Gastroesophageal sphincter (tissue), 3 donors: ENCODE measurements at regions not wholly inside any gene's neighbourhood (a gene's known extent, or its start where the extent isn't known, plus 50 kb on each side); places are given as distances from the start of the nearest gene placed in this dataset.

Source experiments
- POLR2A ChIP-seq, 2 donors: fragments of 450-650 bp; IDR thresholded peaks; one replicate each; pipeline ENCODE4 v1.6.1; 2017; ENCODE audit warnings: antibody characterized with exemption in 2 of 2, mild to moderate bottlenecking in 2 of 2, moderate library complexity in 1 of 2
- TF ChIP-seq, protein P1 (sequence below), 4 experiments: fragments of 200-600 bp in 2 of 4; fragments of 450-650 bp in 2 of 4; sonication (generic) in 1 of 4; IDR thresholded peaks; one replicate each; pipeline ENCODE4 v1.5.1; 2017 to 2019; ENCODE audit warnings: antibody characterized with exemption in 4 of 4, mild to moderate bottlenecking in 2 of 4, moderate library complexity in 2 of 4

GRCh38 chr10:42111661-42112330 lies 526.6 kb downstream of the ZNF33B start:
- no peak for TF ChIP-seq POLR2A (IDR thresholded peaks at IDR 0.05)
- TF ChIP-seq, protein P1, sequence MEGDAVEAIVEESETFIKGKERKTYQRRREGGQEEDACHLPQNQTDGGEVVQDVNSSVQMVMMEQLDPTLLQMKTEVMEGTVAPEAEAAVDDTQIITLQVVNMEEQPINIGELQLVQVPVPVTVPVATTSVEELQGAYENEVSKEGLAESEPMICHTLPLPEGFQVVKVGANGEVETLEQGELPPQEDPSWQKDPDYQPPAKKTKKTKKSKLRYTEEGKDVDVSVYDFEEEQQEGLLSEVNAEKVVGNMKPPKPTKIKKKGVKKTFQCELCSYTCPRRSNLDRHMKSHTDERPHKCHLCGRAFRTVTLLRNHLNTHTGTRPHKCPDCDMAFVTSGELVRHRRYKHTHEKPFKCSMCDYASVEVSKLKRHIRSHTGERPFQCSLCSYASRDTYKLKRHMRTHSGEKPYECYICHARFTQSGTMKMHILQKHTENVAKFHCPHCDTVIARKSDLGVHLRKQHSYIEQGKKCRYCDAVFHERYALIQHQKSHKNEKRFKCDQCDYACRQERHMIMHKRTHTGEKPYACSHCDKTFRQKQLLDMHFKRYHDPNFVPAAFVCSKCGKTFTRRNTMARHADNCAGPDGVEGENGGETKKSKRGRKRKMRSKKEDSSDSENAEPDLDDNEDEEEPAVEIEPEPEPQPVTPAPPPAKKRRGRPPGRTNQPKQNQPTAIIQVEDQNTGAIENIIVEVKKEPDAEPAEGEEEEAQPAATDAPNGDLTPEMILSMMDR (IDR thresholded peaks at IDR 0.05): no peak
